Stimulated activated CD8-positive, alpha-beta memory T cell treated with anti-CD3 and anti-CD28 coated beads, Interleukin-4, amount 100 ng/mL, for 1 hour (primary cell): ENCODE measurements at regions not wholly inside any gene's neighbourhood (a gene's known extent, or its start where the extent isn't known, plus 50 kb on each side); places are given as distances from the start of the nearest gene placed in this dataset.
"Not testable (repeated sequence)": the region's sequence is repeated elsewhere in the genome, so short reads cannot be mapped to it uniquely, and the experiment has no call there.

Source experiments
- DNase-seq, 2 donors: peaks; one replicate each; pipeline ENCODE4 v3.0.0-alpha.2; 2020; ENCODE audit warnings: low read depth in 2 of 2, low spot score in 1 of 2

DNA sequence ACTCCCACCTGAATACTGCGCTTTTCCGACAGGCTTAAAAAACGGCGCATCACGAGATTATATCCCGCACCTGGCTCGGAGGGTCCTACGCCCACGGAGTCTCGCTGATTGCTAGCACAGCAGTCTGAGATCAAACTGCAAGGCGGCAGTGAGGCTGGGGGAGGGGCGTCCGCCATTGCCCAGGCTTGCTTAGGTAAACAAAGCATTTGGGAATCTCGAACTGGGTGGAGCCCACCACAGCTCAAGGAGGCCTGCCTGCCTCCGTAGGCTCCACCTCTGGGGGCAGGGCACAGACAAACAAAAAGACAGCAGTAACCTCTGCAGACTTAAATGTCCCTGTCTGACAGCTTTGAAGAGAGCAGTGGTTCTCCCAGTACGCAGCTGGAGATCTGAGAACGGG, 976.2 kb upstream of the TMEFF2 start:
- not testable (repeated sequence) for DNase-seq

DNA sequence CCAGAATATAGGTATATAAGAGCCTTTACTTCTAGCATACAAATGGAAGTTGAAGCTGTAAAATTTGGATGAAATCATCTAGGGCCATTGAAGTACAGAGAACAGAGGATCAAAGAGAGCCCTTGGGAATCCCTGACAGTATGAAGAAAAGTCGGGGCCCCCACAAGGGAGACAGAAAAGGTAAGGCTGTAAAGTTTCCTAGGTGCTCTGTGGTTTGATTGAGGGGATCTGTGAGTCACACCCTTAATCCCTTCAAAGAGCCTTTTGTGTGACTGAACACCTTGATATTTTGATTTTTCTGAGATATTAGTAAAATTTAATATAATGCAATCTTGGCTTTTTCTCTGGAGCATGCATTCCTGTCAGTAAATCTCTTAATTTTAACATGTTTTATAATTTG, 961.7 kb upstream of the TMEFF2 start:
- DNase-seq: no peak

DNA sequence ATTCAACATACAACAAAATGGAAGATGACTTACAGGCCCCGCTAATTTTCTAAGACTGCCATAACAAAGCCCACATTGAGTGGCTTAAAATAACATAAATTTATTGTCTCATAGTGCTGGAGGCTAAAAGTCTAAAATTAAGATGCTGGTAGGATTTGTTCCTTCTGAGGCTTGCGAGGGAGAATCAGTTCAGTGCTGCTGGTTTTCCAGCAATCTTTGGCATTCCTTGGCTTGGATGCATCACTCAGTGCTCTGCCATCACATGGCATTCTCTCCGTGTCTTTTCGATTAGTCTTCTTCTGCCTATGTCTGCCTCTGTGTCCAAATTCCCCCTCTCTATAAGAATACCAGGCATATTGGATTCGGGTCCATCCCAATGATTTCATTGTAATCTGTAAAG, 959.3 kb upstream of the TMEFF2 start:
- no peak for DNase-seq

DNA sequence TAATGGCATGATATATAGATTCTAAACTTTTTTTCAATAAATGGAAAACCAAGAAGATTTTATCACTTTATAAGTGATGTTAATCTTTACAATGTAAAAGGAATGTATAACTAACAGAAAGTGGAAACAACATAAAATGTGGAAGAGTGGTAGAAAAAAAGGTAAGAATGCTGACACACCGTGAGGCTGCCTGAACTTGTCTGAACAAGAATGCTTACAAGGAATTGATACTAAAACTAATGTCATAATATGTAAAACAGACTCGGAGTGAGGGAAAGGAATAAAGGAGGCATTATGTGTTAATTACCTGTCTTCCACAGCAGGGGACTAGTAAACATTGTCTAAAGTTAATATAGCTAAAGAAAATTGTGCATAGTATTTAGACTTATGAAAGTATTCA, 958.8 kb upstream of the TMEFF2 start:
- no peak for DNase-seq

DNA sequence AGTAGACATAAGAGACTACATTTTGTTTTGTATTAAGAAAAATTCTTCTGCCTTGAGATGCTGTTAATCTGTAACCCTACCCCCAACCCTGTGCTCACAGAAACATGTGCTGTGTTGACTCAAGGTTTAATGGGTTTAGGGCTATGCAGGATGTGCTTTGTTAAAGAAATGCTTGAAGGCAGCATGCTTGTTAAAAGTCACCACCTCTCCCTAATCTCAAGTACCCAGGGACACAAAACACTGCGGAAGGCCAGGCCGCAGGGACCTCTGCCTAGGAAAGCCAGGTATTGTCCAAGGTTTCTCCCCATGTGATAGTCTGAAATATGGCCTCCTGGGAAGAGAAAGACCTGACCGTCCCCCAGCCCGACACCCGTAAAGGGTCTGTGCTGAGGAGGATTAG, 947.7 kb upstream of the TMEFF2 start:
- DNase-seq: not testable (repeated sequence)

DNA sequence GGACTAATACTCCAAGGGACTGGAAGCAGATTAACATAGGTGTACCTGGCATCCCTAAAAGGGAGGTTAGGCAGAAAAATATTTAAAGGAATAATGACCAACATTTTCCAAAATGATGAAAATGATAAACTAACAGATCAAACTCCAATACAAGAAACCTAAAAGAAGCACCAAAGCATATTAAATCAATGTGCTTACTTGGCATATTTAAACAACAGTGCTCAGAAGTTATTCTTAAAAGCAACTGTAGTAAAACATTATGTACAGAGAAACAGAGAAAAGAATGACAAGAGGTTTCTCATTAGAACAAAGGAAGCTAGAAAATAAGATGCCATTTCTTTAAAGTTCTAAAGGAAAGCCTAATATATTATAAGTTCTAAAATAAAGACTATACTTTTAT, 947.3 kb upstream of the TMEFF2 start:
- DNase-seq: no peak

DNA sequence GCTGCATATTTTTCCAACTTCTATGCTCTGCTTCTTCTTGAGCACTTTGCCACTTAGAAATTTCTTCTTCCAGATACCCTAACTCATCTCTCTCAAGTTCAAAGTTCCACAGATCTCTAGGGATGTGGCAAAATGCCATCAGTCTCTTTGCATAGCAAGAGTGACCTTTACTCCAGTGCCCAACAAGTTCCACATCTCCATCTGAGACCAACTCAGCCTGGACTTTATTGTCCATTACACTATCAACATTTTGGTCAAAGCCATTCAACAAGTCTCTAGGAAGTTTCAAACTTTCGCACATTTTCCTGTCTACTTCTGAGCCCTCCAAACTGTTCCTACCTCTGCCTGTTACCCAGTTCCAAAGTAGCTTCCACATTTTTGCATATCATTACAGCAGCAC, 946.2 kb upstream of the TMEFF2 start:
- not testable (repeated sequence) for DNase-seq

DNA sequence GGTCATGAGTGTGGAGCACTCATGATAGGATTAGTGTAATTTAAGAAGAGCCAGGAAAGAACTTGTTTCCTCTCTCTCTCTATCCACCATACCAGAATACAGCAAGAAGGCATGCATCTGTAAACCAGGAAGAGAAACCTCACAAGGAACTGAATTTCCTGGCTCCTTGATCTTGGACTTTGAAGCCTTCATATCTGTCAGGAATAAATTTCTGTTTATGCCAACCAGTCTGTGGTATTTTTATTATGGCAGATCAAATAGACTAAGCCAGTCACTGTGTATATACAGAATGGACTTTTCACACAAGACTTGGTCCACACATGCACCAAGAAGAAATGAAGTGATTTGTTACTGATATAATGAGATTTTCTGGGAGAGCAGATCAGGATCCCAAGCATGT, 930.1 kb upstream of the TMEFF2 start:
- DNase-seq: no peak

DNA sequence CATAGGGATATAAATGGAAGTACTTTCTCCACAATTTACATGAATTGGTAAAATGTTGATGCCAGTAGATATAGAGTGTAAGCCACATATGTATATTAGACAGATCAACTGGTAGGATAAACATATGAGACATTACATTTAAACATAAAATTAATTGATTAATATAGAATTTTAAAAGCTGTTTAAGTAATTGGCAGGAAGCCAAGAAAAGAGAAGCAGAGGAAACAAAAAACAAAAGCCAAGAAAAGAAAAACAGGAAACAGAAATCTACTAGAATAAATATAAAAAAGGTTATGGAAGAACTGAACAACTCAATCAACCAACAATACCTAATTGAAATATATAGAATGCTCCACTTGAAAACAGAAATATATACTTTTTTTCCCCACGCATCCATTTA, 920.1 kb upstream of the TMEFF2 start:
- DNase-seq: no peak

DNA sequence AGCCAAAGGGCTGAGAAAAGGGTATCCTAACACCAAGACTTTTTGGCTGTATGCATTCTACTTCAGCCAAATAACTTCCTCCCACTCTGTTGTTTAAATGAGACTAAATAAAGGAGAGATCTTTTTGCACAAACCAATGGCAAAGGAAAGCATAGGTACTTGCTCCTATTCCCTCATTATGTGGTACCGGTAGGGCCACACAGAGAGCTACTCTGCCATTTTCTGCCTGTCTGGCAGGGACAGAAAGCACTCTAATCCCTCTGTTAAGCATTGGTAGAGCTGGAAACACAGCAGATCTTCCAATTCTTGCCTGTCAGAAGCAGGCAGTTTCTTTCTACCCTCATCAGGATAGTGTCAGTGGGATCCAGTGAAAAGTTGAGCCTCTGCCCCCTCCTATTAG, 918.3 kb upstream of the TMEFF2 start:
- DNase-seq: no peak

DNA sequence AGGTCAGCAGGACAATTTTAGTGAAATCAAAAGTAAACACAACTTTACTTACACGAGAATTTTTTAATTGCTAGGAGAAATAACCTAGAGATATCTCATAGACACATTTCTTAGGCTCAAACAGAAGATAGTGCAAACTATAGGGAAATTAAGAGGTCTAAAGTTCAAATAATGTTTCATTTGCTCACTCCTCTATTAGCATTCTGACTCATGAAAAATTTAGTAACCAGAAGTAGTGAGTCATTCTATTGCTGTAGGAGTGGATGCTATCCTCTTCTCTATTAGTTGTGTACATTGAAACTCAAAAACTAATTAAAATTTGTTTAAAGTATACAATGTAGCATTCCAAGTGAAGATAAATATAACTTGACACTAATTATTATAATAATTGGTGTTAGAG, 908.3 kb upstream of the TMEFF2 start:
- no peak for DNase-seq

DNA sequence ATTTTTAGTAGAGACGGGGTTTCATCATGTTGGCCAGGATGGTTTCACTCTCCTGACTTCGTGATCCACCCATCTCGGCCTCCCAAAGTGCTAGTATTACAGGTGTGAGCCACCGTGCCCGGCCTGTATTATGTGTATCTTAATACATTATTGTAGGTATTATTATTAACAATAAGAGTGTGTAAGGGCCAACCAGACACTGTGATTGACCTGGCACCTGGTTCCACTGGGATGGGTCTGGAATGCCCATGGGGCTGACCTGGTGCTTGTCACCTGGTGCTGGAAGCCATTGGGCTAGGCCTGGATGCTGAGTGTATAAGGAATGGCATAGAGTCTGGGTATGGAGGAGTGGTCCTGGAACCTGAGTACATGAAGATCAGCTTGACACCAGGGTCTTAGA, 906.9 kb upstream of the TMEFF2 start:
- DNase-seq: no peak

DNA sequence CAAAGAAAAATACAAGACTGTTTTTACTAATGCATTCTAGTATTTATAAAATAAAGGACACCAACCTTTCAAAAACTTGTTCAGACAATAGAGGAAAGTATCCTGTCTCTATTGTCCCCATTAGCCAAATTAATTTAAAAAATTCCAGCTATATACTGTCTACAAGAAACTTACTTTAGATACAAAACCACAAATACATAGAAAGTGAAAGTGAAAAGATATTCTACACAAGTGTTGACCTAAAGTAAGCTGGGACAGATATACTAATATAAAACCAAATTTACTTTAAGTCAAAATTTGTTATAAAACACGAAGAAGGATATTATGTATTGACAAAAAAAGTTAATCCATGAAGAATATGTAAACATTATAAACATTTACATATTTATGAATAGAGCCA, 893.3 kb upstream of the TMEFF2 start:
- no peak for DNase-seq

DNA sequence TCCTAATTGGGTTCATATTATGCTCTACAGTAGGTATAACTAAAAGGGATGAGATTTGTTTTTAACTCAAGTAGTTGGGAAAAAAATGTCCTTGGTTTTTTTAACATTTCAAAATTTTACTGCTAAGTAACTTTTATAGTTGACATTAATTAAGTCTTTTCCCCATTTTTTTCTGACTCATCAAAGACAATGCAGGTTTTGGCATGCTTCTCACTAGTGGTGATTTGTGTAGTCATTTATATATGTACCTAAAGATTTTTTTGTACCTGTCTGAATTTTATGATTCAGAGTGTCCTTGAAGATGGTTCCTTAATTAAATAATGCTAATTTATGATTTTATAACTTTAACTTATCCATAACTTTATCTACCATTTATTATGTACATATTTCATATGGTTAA, 882.3 kb upstream of the TMEFF2 start:
- no peak for DNase-seq

DNA sequence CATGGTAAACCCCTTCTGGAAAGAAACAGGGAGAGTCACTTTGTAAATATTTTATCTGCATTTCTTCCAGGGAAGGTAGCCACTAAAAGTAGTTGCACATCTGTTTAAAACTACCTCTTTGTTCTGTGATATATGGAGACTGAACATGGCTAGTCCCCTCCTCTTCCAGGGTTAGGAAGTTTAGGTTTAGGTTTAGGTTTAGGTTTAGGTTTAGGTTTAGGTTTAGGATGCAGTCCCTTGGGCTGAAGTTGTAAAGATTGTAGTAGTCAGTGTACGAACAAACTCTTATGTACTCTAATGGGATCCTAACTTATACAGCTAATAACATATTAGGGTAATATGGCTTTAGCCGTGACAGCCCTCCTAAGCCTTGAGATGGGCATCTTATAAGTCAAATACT, 880.2 kb upstream of the TMEFF2 start:
- DNase-seq: no peak

DNA sequence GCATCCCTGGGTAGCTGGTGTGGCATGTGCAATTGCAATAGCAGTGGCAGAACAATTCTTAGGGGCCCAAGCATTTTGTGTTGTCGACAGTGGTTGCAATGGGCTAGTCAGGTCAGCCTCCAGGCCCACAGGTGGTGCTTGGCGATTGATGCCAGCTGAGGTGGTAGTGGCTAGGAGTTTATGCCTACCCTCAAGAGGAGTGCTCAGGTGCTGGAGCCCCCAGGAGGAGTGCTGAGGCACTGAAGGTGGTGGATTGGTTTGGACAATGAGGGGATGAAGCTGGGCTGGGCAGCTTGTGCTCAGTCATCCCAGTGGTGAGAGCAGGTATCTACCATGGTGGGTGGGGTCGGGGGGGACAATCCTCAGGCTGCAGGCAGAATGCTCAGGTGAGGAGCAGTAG, 877.9 kb upstream of the TMEFF2 start:
- DNase-seq: no peak

DNA sequence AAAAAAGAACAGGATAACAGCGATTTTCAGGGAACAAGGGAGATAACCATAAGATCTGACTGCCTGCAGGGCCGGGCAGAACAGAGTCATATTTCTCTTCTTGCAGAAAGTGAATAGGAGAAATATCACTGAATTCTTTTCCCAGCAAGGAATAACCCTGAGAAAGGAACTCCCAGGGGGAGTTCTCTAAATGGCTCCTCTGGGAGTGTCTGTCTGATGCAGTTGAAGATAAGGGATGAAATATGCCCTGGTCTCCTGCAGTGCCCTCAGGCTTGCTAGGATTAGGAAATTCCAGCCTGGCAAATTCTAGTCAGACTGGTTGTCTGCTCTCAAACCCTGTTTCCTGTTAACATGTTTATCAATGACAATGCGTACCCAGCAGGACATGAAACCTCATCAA, 830.8 kb upstream of the TMEFF2 start:
- not testable (repeated sequence) for DNase-seq

DNA sequence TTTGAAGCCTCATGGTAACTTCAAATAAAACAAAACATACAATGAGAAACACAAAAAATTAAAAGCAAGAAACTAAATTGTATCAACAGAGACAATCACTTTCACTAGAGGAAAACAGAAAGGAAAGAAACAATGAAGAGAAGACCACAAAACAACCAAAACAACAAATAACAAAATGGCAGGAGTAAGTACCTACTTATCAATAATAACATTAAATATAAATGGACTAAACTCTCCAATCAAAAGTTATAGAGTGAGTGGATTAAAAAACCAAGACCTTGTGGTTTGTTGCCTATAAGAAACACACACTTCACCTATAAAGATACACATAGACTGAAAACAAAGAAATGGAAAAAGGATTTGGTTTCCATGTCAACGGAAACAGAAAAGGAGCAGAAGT, 830.1 kb upstream of the TMEFF2 start:
- DNase-seq: no peak

DNA sequence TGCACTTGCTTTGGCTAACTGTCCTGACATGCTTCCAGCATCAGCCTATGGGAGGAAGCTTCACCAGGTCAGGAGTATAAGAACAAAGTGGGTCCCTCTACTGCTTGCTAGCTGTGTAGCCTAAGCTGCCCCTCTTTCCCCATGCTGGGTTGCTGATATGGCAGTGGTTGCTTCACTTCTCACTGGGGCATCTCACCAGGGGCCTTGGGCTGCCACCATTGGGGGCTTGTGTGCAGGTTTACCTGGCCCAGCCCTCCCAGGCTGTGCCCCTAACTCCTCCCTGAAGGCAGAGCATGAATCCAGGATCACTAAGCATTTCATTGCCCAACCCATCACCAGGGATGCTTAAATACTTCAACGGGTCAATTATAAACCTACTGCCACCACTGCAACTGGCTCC, 817.1 kb upstream of the TMEFF2 start:
- DNase-seq: no peak

DNA sequence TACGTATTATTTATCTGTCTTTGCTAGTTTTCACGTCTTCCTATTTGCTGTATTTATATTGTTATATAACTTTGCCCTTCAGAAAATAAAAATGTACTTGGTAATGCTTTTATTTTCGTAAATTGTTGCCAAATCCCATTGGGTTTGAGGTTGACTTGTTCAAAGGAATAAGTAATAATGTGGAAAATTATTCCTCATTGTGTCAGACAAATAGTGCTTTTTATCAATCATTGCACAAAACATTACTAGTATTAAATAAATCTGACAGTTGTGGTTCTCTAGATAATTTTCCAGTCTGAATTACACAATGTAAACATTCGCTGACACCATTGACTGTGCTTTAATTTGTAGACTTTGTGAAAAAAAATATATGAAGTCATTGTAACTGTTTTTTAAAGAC, 798.3 kb upstream of the TMEFF2 start:
- no peak for DNase-seq

DNA sequence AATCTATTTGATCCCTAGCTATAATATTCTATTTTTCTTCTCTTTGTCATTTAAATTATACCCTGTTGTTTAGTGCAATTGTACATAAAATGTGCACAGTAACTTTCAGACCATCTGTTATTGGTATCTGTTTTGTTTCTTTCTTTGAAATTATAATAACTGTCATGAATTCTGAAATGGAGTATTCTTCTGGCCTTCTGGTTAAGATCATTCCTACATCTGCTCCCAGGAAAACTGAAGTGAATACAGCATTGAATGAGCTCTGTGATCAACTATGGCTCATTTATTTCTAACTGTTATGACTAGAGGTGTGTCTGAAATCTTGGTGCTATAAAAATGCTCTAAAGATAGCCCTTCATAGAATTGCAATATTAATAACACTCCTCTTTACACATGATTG, 788.4 kb upstream of the TMEFF2 start:
- no peak for DNase-seq

DNA sequence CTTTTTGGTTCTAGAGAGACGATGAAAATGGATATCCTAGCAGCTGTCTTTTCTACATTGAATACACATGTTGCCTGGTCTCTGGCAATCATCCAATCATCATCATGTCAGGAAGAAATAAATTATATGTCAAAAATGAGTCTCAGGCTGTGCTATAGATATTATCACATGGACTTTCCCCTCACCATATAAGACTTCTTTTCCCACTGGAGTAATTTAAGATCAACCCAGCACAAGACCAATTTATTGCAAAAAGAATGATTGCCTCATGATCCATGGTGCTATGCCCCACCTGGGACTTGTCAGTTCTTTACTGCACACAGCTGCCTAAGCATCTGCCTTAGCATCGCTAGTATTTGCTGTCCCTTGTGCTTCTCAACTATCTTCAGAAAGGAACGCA, 783.7 kb upstream of the TMEFF2 start:
- DNase-seq: no peak

DNA sequence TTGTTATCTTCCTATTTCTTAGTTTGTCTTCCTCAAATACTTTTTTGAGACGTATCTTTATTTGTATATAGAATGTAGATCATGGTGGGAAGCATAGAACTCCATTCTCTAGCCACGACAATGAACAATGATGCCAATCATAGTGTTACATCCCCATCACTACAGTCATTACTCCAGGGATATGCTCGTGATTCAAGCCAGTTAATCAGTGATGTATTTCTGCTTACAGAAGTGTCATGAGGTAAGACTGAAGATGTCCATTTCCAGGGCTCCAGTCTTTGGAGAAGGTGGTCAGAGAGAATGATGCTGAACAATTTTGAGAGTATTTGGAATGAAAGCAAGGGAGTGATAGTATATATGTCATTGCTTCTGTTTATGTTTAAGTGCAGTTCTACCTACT, 777.2 kb upstream of the TMEFF2 start:
- DNase-seq: no peak

DNA sequence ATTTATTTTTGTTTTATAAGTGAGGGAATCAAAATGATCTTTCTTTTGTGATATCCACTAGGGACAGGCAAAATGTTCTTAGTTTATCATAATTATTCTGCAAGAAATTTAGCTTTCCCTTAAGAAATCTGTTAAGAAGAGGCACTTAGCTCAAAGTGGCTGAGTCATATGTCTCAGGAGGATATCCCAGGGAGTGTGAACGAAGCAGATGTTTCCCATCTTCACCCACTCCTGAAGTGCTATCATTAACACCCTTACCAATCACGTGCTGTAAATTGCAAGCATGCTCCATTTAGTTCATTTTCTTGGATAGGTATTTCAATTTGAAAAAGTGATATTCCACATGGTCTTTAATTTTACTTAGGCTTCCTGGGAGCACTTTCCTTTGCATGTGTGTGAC, 774.3 kb upstream of the TMEFF2 start:
- DNase-seq: no peak
